Myocyte (in vitro differentiated cells): ENCODE measurements at regions not wholly inside any gene's neighbourhood (a gene's known extent, or its start where the extent isn't known, plus 50 kb on each side); places are given as distances from the start of the nearest gene placed in this dataset.

Experiments
- DNase-seq: peaks from one replicate; pipeline ENCODE4 v3.0.0-alpha.2; 2012; ENCODE audit warnings: low read depth

- DNase-seq, result no peak
These were observed 158.6 kb downstream of the RPS12 start for GRCh38 chr6:132972971-132973370.

GRCh38 chr6:132973514-132973993, 159.2 kb downstream of the RPS12 start:
- DNase-seq, result no peak

GRCh38 chr6:132974122-132974521, 159.8 kb downstream of the RPS12 start:
- DNase-seq, result no peak

- no peak for DNase-seq
These were observed 163.0 kb downstream of the RPS12 start for GRCh38 chr6:132977413-132977812.

- no peak for DNase-seq
These were observed 164.3 kb downstream of the RPS12 start for GRCh38 chr6:132978685-132979084.

- no peak for DNase-seq
These were observed 179.4 kb downstream of the RPS12 start for GRCh38 chr6:132993738-132994137.

GRCh38 chr6:132995009-132995408, 180.6 kb downstream of the RPS12 start:
- no peak for DNase-seq

- DNase-seq, result peak; percentile 94
These were observed 181.1 kb downstream of the RPS12 start for GRCh38 chr6:132995432-132995831.

- peak; percentile 1 for DNase-seq
These were observed 184.0 kb downstream of the RPS12 start for GRCh38 chr6:132998418-132998817.

- no peak for DNase-seq
These were observed 186.7 kb downstream of the RPS12 start for GRCh38 chr6:133001040-133001565.

GRCh38 chr6:133004304-133004884, 190.0 kb downstream of the RPS12 start:
- DNase-seq, result no peak

GRCh38 chr6:133012774-133013173, 198.4 kb downstream of the RPS12 start:
- DNase-seq, result no peak

- no peak for DNase-seq
These were observed 202.3 kb downstream of the RPS12 start for GRCh38 chr6:133016631-133017030.

GRCh38 chr6:133017581-133017980, 203.2 kb downstream of the RPS12 start:
- peak; percentile 41 for DNase-seq

- DNase-seq, result no peak
These were observed 212.3 kb downstream of the RPS12 start for GRCh38 chr6:133026705-133027104.

- DNase-seq, result no peak
These were observed 207.9 kb upstream of the EYA4 start for GRCh38 chr6:133033263-133033662.

GRCh38 chr6:133034509-133035206, 206.5 kb upstream of the EYA4 start:
- no peak for DNase-seq

GRCh38 chr6:133040094-133040802, 200.9 kb upstream of the EYA4 start:
- peak; percentile 48 for DNase-seq

GRCh38 chr6:133040803-133041419, 200.2 kb upstream of the EYA4 start:
- no peak for DNase-seq

- DNase-seq, result no peak
These were observed 198.5 kb upstream of the EYA4 start for GRCh38 chr6:133042550-133043120.

- no peak for DNase-seq
These were observed 194.6 kb upstream of the EYA4 start for GRCh38 chr6:133046576-133046975.
